Kidney epithelial cell (primary cell): ENCODE measurements at regions not wholly inside any gene's neighbourhood (a gene's known extent, or its start where the extent isn't known, plus 50 kb on each side); places are given as distances from the start of the nearest gene placed in this dataset.

Source experiments
- DNase-seq: peaks from one replicate; pipeline ENCODE4 v3.0.0-alpha.2; 2010; ENCODE audit warnings: low read depth
- H3K27me3 ChIP-seq: 2 replicates; pipeline ENCODE4 v1.6.0; 2011; ENCODE audit warnings: low read length; ENCODE audit not compliant: control insufficient read depth, insufficient read depth
- H3K36me3 ChIP-seq: 2 replicates; pipeline ENCODE4 v1.5.1; 2011; ENCODE audit warnings: low read length; ENCODE audit not compliant: control insufficient read depth, insufficient read depth
- H3K4me3 ChIP-seq: 2 replicates; pipeline ENCODE4 v1.5.1; 2011; ENCODE audit warnings: low read depth, mild to moderate bottlenecking, control low read depth, low read length
- TF ChIP-seq, protein P1 (sequence below): IDR thresholded peaks from 2 replicates; pipeline ENCODE4 v1.5.1; 2011; ENCODE audit warnings: mild to moderate bottlenecking, moderate library complexity, low read length, control low read depth, inconsistent platforms; ENCODE audit not compliant: insufficient read depth, poor library complexity, severe bottlenecking

- H3K36me3 ChIP-seq: no peaks in the 10 kb centered on the region
Measured at GRCh38 chr1:5494518-5494917, 497.7 kb downstream of the NPHP4 start.

DNA sequence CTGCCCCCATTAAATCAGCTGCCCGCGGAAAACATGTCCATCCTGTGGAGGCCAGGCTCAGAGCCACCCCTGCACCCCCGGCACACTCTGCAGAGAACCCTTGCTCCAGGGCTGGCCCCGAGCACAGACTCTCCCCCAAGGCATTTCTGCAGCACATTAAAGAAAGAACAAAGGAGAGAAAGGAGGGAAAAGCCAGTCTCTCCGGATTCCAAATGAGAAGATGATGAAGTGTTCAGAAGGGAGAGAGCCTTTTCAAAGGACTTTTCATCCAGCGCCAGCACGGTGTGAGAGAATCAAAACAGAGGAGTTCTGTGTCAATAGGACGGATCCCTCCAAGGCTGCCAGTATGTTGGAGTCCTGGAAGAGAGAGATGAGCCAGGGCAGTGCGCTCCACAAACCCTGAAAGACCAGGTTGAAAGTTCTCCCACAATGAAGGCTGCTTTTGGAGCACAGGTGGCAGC, 498.3 kb downstream of the NPHP4 start:
- H3K4me3 ChIP-seq: no peak overlapping the region
- TF ChIP-seq, protein P1, sequence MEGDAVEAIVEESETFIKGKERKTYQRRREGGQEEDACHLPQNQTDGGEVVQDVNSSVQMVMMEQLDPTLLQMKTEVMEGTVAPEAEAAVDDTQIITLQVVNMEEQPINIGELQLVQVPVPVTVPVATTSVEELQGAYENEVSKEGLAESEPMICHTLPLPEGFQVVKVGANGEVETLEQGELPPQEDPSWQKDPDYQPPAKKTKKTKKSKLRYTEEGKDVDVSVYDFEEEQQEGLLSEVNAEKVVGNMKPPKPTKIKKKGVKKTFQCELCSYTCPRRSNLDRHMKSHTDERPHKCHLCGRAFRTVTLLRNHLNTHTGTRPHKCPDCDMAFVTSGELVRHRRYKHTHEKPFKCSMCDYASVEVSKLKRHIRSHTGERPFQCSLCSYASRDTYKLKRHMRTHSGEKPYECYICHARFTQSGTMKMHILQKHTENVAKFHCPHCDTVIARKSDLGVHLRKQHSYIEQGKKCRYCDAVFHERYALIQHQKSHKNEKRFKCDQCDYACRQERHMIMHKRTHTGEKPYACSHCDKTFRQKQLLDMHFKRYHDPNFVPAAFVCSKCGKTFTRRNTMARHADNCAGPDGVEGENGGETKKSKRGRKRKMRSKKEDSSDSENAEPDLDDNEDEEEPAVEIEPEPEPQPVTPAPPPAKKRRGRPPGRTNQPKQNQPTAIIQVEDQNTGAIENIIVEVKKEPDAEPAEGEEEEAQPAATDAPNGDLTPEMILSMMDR: no peak

More at GRCh38 chr1:5494518-5494917, 497.7 kb downstream of the NPHP4 start:
- Histone ChIP-seq H3K27me3 (no peaks in the 10 kb centered on the region), H3K4me3 (no peak overlapping the region)
- no peak for DNase-seq
- TF ChIP-seq, protein P1: no peak

GRCh38 chr1:5493275-5493674, 498.9 kb downstream of the NPHP4 start:
- no peak for DNase-seq
- no peaks in the 10 kb centered on the region for H3K27me3 ChIP-seq
- no peak overlapping the region for H3K4me3 ChIP-seq
- TF ChIP-seq, protein P1: no peak
- no peaks in the 10 kb centered on the region for H3K36me3 ChIP-seq

More for the DNA sequence above, 498.3 kb downstream of the NPHP4 start:
- DNase-seq: no peak
- Histone ChIP-seq H3K36me3 (no peaks in the 10 kb centered on the region), H3K27me3 (no peaks in the 10 kb centered on the region)

DNA sequence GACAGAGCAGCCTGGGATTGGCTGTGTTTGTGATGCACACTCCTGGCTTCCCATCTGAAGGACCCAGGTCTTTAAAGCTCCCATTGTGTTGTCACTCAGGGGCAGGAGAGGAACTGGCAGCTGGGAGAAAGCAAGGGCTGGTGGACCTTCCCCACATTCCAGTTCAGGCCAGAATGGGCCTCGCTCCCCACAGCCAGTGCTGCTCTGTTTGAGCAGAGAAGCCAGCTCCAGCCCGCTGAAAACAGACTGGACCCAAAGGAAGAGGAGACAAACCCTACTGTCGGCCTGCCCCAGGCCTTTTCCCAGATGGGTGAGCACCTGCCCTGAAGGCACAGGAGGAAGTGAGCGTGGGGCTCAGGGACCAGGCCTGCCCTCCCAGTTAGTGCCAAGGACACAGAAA, 499.4 kb downstream of the NPHP4 start:
- TF ChIP-seq, protein P1: no peak
- H3K27me3 ChIP-seq: no peaks in the 10 kb centered on the region
- DNase-seq: no peak
- H3K4me3 ChIP-seq: no peak overlapping the region
- no peaks in the 10 kb centered on the region for H3K36me3 ChIP-seq

DNA sequence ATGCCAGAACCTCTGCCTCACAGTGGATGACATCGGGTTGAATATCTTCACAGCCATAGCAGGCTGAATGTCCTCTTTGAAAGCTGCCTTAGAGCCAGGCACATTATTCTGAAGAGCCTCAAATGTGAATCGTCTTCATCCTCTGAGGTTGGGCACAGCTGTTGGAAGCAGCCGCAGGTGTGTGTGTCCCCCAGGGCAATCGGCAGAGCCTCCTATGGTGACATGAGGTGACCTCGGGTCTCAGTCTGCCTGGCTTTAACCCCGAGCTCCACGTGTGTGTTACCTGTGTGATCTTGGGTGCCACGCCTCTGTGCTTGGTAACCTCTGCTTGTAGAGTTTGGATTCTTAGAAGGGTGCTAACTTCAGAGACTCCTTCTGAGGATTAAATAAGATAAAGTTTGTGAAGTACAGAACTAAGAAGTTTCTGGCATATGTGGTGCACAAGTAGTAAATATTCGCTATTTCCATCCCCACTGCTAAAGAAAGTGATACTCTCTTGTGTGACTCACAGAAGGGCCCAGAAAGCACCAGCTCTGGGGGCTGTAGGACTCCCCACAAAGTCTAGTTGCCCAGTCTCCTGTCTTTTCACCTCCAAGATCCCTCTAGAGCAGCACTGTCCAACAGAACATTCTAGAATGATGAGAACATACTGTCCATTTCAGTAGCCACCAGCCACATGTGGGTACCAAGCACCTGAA, 500.9 kb downstream of the NPHP4 start:
- TF ChIP-seq, protein P1: no peak
- H3K27me3 ChIP-seq: no peaks in the 10 kb centered on the region
- no peak for DNase-seq

DNA sequence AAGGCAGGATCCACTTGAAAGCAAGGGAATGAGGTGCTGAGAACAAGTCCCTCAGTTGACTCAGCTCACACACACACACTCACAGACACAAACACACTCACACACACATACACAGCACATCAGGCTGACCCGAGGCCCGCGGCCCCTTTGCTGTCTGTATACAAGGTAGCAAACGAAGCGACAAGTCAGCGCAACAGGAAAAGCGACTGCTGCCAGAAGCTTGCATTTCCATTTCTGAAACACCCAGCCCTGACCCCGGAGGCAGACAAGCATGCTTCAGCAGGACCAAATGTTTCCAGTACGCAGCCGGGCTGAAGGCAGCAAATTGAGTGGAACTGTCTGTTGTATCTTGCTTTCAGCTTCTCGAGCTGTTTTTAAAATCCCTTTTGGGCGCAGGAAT, 501.6 kb downstream of the NPHP4 start:
- no peak for DNase-seq
- no peaks in the 10 kb centered on the region for H3K27me3 ChIP-seq
- H3K36me3 ChIP-seq: no peaks in the 10 kb centered on the region
- no peak overlapping the region for H3K4me3 ChIP-seq
- TF ChIP-seq, protein P1: no peak

More for the DNA sequence above, 500.9 kb downstream of the NPHP4 start:
- H3K36me3 ChIP-seq: no peaks in the 10 kb centered on the region
- H3K4me3 ChIP-seq: no peak overlapping the region
